ENCODE measurements at regions not wholly inside any gene's neighbourhood (a gene's known extent, or its start where the extent isn't known, plus 50 kb on each side); places are given as distances from the start of the nearest gene placed in this dataset.

DNA sequence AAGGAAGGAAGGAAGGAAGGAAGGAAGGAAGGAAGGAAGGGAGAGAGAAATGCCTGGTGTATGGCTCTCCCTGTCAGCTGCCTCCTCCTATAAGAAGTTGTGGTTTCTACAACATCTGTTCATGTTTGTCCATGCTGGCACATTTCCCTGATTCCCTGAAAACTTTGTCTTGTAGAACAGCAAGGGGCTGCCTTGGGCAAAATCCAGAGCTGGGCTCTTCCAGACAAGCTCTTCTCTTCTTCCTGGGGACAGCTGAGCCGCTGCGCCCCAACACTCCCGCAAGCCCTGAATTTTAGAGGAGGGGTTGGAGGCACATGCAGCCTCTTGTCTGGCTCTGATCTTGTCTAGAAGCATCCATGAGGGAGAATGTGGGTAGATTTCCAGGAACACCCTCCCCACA is 282.0 kb upstream of the ADARB2 start:
- TF ChIP-seq, protein P1, sequence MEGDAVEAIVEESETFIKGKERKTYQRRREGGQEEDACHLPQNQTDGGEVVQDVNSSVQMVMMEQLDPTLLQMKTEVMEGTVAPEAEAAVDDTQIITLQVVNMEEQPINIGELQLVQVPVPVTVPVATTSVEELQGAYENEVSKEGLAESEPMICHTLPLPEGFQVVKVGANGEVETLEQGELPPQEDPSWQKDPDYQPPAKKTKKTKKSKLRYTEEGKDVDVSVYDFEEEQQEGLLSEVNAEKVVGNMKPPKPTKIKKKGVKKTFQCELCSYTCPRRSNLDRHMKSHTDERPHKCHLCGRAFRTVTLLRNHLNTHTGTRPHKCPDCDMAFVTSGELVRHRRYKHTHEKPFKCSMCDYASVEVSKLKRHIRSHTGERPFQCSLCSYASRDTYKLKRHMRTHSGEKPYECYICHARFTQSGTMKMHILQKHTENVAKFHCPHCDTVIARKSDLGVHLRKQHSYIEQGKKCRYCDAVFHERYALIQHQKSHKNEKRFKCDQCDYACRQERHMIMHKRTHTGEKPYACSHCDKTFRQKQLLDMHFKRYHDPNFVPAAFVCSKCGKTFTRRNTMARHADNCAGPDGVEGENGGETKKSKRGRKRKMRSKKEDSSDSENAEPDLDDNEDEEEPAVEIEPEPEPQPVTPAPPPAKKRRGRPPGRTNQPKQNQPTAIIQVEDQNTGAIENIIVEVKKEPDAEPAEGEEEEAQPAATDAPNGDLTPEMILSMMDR (IDR thresholded peaks at IDR 0.05; ENCODE audit: borderline replicate concordance, extremely low read depth, low read length, poor library complexity, severe bottlenecking): no peak
- TF ChIP-seq EZH2 (IDR thresholded peaks at IDR 0.05; ENCODE audit: borderline replicate concordance, low read depth, low read length, severe bottlenecking): no peak

All from DND-41 (cell line).